ENCODE measurements at regions not wholly inside any gene's neighbourhood (a gene's known extent, or its start where the extent isn't known, plus 50 kb on each side); places are given as distances from the start of the nearest gene placed in this dataset.

DNA sequence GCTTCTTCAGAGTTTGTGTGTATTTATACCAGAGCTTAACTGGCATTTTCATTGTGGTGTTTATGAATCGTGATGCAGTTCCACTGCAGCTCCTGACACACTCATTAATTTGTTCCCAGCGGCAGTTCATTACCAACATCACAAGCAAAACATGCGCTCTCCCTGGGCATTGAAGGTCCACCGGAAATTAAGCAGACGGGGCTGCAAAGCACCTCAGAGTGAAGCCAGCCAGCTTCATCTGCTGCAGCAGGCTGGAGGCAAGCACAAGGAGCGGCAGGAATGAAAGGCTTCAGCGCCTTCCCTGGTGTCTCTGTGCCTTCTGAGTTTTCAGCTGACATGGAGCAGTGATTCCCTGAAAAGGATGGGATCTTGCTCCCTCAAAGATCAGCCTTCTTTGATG, 246.0 kb upstream of the SPTLC3 start:
- no peak for FAIRE-seq
- DNase-seq (ENCODE audit: insufficient read length, low spot score) = no peak
- TF ChIP-seq PAX5 (IDR thresholded peaks at IDR 0.05; ENCODE audit: insufficient read depth, low read length, severe bottlenecking) = no peak
- no peak for TF ChIP-seq POLR2A (IDR thresholded peaks at IDR 0.05; ENCODE audit: low read depth, low read length)
- TF ChIP-seq SPI1 (IDR thresholded peaks at IDR 0.05; ENCODE audit: low read depth, low read length) = no peak
- TF ChIP-seq POU2F2 (IDR thresholded peaks at IDR 0.05; ENCODE audit: low read depth, low read length) = no peak
- TF ChIP-seq TAF1 (IDR thresholded peaks at IDR 0.05; ENCODE audit: low read depth, low read length) = no peak
- TF ChIP-seq POLR2AphosphoS5 (IDR thresholded peaks at IDR 0.05; ENCODE audit: low read depth, low read length) = no peak

DNA sequence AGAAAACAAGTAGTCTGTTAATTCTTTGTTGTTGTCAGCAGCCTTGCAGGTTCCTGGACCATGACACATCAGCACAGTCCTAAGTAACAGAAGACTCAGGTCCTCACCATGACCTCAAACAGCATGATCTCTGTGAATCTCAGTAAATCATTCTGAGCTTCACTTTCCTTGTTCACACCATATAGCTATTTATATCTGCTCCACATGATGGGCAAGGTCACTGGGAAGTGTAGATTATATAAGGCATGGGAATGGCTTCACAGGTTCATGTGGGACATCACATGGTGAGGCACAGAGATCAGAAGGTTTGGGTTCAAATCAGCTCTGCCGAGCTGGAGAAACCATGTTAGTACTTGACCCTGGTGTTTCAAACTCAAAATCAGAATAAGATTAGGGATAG, 245.4 kb upstream of the SPTLC3 start:
- no peak for TF ChIP-seq POLR2AphosphoS5 (IDR thresholded peaks at IDR 0.05; ENCODE audit: low read depth, low read length)
- no peak for TF ChIP-seq TAF1 (IDR thresholded peaks at IDR 0.05; ENCODE audit: low read depth, low read length)
- TF ChIP-seq POLR2A (IDR thresholded peaks at IDR 0.05; ENCODE audit: low read depth, low read length) = no peak
- TF ChIP-seq POU2F2 (IDR thresholded peaks at IDR 0.05; ENCODE audit: low read depth, low read length) = no peak
- TF ChIP-seq SPI1 (IDR thresholded peaks at IDR 0.05; ENCODE audit: low read depth, low read length) = no peak
- no peak for TF ChIP-seq PAX5 (IDR thresholded peaks at IDR 0.05; ENCODE audit: insufficient read depth, low read length, severe bottlenecking)
- DNase-seq (ENCODE audit: insufficient read length, low spot score) (no peak), FAIRE-seq (no peak)

DNA sequence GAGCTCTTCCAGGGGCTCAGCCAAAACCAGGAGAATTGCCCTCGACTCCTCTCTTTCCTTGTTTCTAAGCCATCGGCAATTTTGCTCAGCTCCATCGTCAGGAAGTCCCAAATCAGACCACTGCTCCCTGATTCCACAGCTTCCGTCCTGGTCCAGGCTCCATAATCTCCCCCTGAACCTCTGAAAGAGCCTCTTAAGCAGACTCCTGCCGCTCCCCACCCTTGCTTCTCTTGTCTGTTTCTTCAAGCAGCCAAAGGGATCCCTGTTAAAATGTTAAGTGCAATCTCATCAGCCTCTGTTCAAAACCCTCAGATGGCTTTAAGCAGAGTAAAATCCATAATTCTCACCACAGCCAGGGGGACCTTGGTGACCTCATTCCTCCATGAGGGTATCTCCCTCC, 244.7 kb upstream of the SPTLC3 start:
- TF ChIP-seq PAX5 (IDR thresholded peaks at IDR 0.05; ENCODE audit: insufficient read depth, low read length, severe bottlenecking) (no peak), SPI1 (IDR thresholded peaks at IDR 0.05; ENCODE audit: low read depth, low read length) (no peak), POLR2AphosphoS5 (IDR thresholded peaks at IDR 0.05; ENCODE audit: low read depth, low read length) (no peak), POU2F2 (IDR thresholded peaks at IDR 0.05; ENCODE audit: low read depth, low read length) (no peak), TAF1 (IDR thresholded peaks at IDR 0.05; ENCODE audit: low read depth, low read length) (no peak), POLR2A (IDR thresholded peaks at IDR 0.05; ENCODE audit: low read depth, low read length) (no peak)
- FAIRE-seq = no peak
- DNase-seq (ENCODE audit: insufficient read length, low spot score) = no peak

DNA sequence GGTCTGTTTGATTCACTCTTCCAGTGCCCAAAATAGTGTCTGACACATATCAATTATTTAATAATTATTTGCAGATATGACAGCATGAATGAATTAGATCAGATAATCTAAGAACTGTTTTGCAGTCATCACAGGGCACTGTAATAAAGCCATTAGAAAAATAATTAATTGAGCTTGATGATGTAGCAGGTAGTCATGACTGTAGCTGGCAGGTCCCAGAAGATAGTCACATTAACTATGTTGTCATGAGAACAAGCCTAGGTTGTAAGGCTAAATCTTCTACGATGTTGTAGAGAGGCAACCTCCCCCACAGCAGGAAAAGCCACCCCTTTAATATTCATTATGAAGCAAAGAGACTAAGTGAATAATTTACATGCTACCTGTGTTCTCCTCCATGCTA, 243.9 kb upstream of the SPTLC3 start:
- TF ChIP-seq POU2F2 (IDR thresholded peaks at IDR 0.05; ENCODE audit: low read depth, low read length) = no peak
- no peak for DNase-seq (ENCODE audit: insufficient read length, low spot score)
- FAIRE-seq = no peak

DNA sequence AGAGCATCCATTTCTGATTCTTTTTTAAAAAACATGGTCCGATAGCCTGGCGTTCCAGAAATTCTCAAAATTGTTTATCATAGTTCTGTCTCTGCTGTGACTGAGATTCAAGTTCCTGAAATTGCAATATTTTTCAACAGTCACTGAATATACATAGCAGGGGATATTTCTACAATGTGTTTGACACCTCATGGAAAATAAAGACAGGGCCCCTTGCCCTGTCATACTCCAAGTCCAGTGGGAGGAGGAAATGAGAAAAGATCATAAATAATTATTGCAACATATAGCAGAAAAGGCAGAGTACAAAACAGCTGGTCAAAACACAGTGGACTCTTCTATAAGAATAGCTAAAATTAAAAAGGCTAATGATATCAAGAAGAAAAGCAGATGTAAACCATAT, 234.8 kb upstream of the SPTLC3 start:
- FAIRE-seq = no peak
- no peak for TF ChIP-seq POU2F2 (IDR thresholded peaks at IDR 0.05; ENCODE audit: low read depth, low read length)
- TF ChIP-seq TAF1 (IDR thresholded peaks at IDR 0.05; ENCODE audit: low read depth, low read length) = no peak
- no peak for TF ChIP-seq SPI1 (IDR thresholded peaks at IDR 0.05; ENCODE audit: low read depth, low read length)
- TF ChIP-seq POLR2AphosphoS5 (IDR thresholded peaks at IDR 0.05; ENCODE audit: low read depth, low read length) = no peak
- no peak for TF ChIP-seq PAX5 (IDR thresholded peaks at IDR 0.05; ENCODE audit: insufficient read depth, low read length, severe bottlenecking)
- no peak for TF ChIP-seq POLR2A (IDR thresholded peaks at IDR 0.05; ENCODE audit: low read depth, low read length)
- DNase-seq (ENCODE audit: insufficient read length, low spot score) = no peak

DNA sequence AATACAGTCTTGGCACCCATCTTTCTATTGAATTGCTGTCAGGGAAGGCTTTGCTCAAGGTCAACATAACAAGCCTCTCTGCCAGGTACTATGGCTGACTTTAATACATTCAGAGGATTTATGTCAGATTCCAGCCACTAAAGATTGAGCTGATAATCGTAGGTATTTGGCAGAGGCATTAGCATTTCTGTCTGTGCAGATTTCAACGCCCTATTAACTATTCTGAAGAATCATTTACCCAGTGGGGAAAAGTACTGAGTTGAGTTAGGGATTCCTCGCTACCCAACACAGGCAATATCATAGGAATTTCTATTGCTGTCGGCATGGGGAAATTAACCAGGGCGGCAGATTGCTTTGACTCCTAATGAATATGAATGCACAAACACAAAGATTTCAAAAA, 233.7 kb upstream of the SPTLC3 start:
- no peak for FAIRE-seq
- DNase-seq (ENCODE audit: insufficient read length, low spot score) = no peak
- TF ChIP-seq SPI1 (IDR thresholded peaks at IDR 0.05; ENCODE audit: low read depth, low read length) (no peak), POU2F2 (IDR thresholded peaks at IDR 0.05; ENCODE audit: low read depth, low read length) (no peak), POLR2A (IDR thresholded peaks at IDR 0.05; ENCODE audit: low read depth, low read length) (no peak), PAX5 (IDR thresholded peaks at IDR 0.05; ENCODE audit: insufficient read depth, low read length, severe bottlenecking) (no peak), TAF1 (IDR thresholded peaks at IDR 0.05; ENCODE audit: low read depth, low read length) (no peak), POLR2AphosphoS5 (IDR thresholded peaks at IDR 0.05; ENCODE audit: low read depth, low read length) (no peak)

DNA sequence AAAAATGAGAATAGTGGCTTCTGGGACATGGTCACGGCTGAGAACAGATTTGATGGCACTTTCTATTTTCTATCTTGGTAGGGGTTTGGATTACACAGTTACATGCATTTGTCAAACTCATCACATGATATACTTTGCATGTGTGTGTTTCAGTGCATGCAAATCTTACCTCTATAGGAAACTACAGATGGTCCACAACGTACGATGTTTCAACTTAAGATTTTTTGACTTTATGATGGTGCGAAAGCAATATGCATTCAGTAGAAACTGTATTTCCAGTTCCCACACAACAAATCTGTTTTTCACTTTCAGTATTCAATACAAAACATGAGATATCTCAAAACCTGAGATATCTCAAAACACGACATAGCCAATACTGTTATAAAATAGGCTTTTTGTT, 231.8 kb upstream of the SPTLC3 start:
- FAIRE-seq = no peak
- no peak for DNase-seq (ENCODE audit: insufficient read length, low spot score)

DNA sequence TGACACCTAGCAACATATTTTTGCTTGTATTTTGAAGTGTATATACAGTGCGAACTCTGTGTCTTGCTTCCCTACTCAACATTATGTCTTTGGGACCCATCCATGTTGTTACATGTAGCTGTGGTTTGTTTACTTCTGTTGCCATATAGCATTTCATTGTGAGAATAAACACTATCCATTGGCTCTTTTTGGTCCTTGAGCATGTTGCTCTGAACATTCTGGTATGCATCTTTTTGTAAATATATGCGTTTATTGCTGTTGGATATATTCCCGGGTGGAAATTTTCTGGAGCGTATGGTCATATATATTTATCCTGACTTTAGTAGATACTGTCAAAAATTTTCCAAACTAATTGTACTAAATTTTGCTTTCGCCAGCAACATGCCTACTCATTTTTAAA, 222.5 kb upstream of the SPTLC3 start:
- no peak for DNase-seq (ENCODE audit: insufficient read length, low spot score)
- no peak for FAIRE-seq
- TF ChIP-seq TAF1 (IDR thresholded peaks at IDR 0.05; ENCODE audit: low read depth, low read length) (no peak), PAX5 (IDR thresholded peaks at IDR 0.05; ENCODE audit: insufficient read depth, low read length, severe bottlenecking) (no peak)

More for the DNA sequence above, 231.8 kb upstream of the SPTLC3 start:
- TF ChIP-seq POLR2A (IDR thresholded peaks at IDR 0.05; ENCODE audit: low read depth, low read length) (no peak), TAF1 (IDR thresholded peaks at IDR 0.05; ENCODE audit: low read depth, low read length) (no peak), PAX5 (IDR thresholded peaks at IDR 0.05; ENCODE audit: insufficient read depth, low read length, severe bottlenecking) (no peak), POLR2AphosphoS5 (IDR thresholded peaks at IDR 0.05; ENCODE audit: low read depth, low read length) (no peak), SPI1 (IDR thresholded peaks at IDR 0.05; ENCODE audit: low read depth, low read length) (no peak), POU2F2 (IDR thresholded peaks at IDR 0.05; ENCODE audit: low read depth, low read length) (no peak)

DNA sequence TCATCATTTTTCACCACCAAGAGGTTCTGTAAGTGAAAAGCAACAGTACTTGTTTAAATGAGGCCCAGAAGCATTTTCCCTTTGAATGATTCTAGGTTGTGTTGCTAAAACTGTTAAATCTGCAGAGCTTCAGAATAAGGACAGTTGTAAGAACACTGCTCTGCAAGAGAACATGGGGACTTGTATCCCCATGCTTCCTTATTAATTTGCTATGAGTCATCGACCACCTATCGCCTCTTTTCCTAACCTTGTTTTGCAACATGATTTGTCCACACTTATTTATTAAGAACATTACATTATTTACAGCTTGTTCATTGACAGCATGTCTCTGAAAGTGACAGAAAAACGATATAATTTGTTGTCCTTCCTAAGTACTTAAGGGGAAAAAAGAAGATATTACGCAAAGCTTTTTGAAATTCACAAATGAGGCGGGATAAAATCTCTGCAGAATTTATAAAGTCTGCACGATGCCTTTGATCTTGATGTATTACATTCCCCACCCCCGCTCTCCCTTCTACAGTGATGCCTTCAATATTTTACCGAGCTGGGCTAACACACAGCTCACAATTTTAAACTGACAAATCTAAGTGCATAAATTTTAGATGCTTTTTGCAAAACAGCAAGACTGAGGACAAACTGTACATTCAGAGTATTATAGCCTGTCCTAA, 220.0 kb upstream of the SPTLC3 start:
- TF ChIP-seq POLR2A (IDR thresholded peaks at IDR 0.05; ENCODE audit: low read depth, low read length) (no peak), POLR2AphosphoS5 (IDR thresholded peaks at IDR 0.05; ENCODE audit: low read depth, low read length) (no peak), PAX5 (IDR thresholded peaks at IDR 0.05; ENCODE audit: insufficient read depth, low read length, severe bottlenecking) (no peak), TAF1 (IDR thresholded peaks at IDR 0.05; ENCODE audit: low read depth, low read length) (no peak), POU2F2 (IDR thresholded peaks at IDR 0.05; ENCODE audit: low read depth, low read length) (no peak), SPI1 (IDR thresholded peaks at IDR 0.05; ENCODE audit: low read depth, low read length) (no peak)
- no peak for FAIRE-seq

DNA sequence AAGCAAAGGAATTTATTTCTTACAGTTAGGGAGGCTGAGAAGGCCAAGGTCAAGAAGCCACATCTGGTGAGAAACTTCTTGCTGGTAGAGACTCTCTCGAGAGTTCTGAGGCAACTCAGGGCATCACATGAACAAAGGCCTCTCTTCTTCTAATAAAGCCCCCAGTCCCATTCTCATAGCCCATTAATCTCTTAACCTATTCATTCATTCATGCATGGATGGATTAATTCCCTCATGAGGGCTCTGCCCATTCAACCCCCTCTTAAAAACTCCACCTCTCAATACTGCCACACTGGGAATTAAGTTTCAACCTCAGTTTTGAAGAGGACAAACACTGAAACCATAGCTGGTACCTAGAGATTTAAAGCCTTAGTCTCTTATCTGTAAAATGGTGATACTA, 217.9 kb upstream of the SPTLC3 start:
- DNase-seq (ENCODE audit: insufficient read length, low spot score) (no peak), FAIRE-seq (no peak)
- no peak for TF ChIP-seq POLR2AphosphoS5 (IDR thresholded peaks at IDR 0.05; ENCODE audit: low read depth, low read length)
- TF ChIP-seq TAF1 (IDR thresholded peaks at IDR 0.05; ENCODE audit: low read depth, low read length) = no peak
- no peak for TF ChIP-seq SPI1 (IDR thresholded peaks at IDR 0.05; ENCODE audit: low read depth, low read length)
- no peak for TF ChIP-seq PAX5 (IDR thresholded peaks at IDR 0.05; ENCODE audit: insufficient read depth, low read length, severe bottlenecking)
- TF ChIP-seq POLR2A (IDR thresholded peaks at IDR 0.05; ENCODE audit: low read depth, low read length) = no peak
- no peak for TF ChIP-seq POU2F2 (IDR thresholded peaks at IDR 0.05; ENCODE audit: low read depth, low read length)

More for the DNA sequence above, 220.0 kb upstream of the SPTLC3 start:
- no peak for DNase-seq (ENCODE audit: insufficient read length, low spot score)

All from GM12891 (cell line).